Neural crest cell (in vitro differentiated cells): ENCODE measurements at regions not wholly inside any gene's neighbourhood (a gene's known extent, or its start where the extent isn't known, plus 50 kb on each side); places are given as distances from the start of the nearest gene placed in this dataset.
A peak's percentile ranks its signal among the peaks of the same experiment; 100 is the strongest.

Experiments
- DNase-seq: peaks from one replicate; pipeline ENCODE4 v3.0.0; 2021; ENCODE audit warnings: low read depth, mixed read lengths, low spot score
- H3K27ac Mint-ChIP-seq: one replicate; pipeline ENCODE4 v1.8.0; 2021; ENCODE audit warnings: mild to moderate bottlenecking, mixed read lengths; ENCODE audit not compliant: unreplicated experiment
- H3K27me3 Mint-ChIP-seq: 2 replicates; pipeline ENCODE4 v1.8.0; 2021; ENCODE audit warnings: low read depth, mild to moderate bottlenecking, mixed read lengths
- H3K36me3 Mint-ChIP-seq: 2 replicates; pipeline ENCODE4 v1.8.0; 2021; ENCODE audit warnings: low read depth, mild to moderate bottlenecking, mixed read lengths
- H3K4me1 Mint-ChIP-seq: 2 replicates; pipeline ENCODE4 v1.8.0; 2021; ENCODE audit warnings: mixed read lengths
- H3K4me3 Mint-ChIP-seq: one replicate; pipeline ENCODE4 v1.8.0; 2021; ENCODE audit warnings: mild to moderate bottlenecking, mixed read lengths
- H3K9me3 Mint-ChIP-seq: 2 replicates; pipeline ENCODE4 v1.8.0; 2021; ENCODE audit warnings: mixed read lengths
- CTCF ChIP-seq: fragments of 200-600 bp; sonication (generic); conservative IDR thresholded peaks from 2 replicates; pipeline ENCODE4 v1.5.0; 2021; ENCODE audit warnings: antibody characterized with exemption, mild to moderate bottlenecking

- no peaks in the 10 kb centered on the region for H3K4me1 Mint-ChIP-seq
- peaks cover 45% of the 10 kb centered on the region for H3K36me3 Mint-ChIP-seq
- peaks cover 35% of the 10 kb centered on the region for H3K9me3 Mint-ChIP-seq
- DNase-seq: no peak
- H3K4me3 Mint-ChIP-seq: no peak overlapping the region
- H3K27me3 Mint-ChIP-seq: no peaks in the 10 kb centered on the region
- no peak overlapping the region for H3K27ac Mint-ChIP-seq
- TF ChIP-seq CTCF: no peak
These were observed 591.2 kb upstream of the POU3F3 start for GRCh38 chr2:104262714-104263113.

GRCh38 chr2:104279646-104280045, 574.3 kb upstream of the POU3F3 start:
- DNase-seq: no peak
- Mint-ChIP-seq H3K4me3 (no peak overlapping the region), H3K4me1 (no peaks in the 10 kb centered on the region), H3K9me3 (peaks cover 3% of the 10 kb centered on the region), H3K36me3 (no peaks in the 10 kb centered on the region), H3K27me3 (no peaks in the 10 kb centered on the region), H3K27ac (no peak overlapping the region)
- no peak for TF ChIP-seq CTCF

GRCh38 chr2:104280216-104280615, 573.7 kb upstream of the POU3F3 start:
- peaks cover 3% of the 10 kb centered on the region for H3K9me3 Mint-ChIP-seq
- H3K4me1 Mint-ChIP-seq: no peaks in the 10 kb centered on the region
- no peaks in the 10 kb centered on the region for H3K27me3 Mint-ChIP-seq
- no peak overlapping the region for H3K4me3 Mint-ChIP-seq
- TF ChIP-seq CTCF: no peak
- no peak overlapping the region for H3K27ac Mint-ChIP-seq
- DNase-seq: no peak
- no peaks in the 10 kb centered on the region for H3K36me3 Mint-ChIP-seq

- peak overlapping the region; percentile 76 for H3K27ac Mint-ChIP-seq
- H3K9me3 Mint-ChIP-seq: peaks cover 3% of the 10 kb centered on the region
- no peak overlapping the region for H3K4me3 Mint-ChIP-seq
- no peak for TF ChIP-seq CTCF
- H3K36me3 Mint-ChIP-seq: no peaks in the 10 kb centered on the region
- no peaks in the 10 kb centered on the region for H3K27me3 Mint-ChIP-seq
- peaks cover 10% of the 10 kb centered on the region for H3K4me1 Mint-ChIP-seq
- DNase-seq: no peak
These were observed 567.1 kb upstream of the POU3F3 start for GRCh38 chr2:104286841-104287240.

- Mint-ChIP-seq H3K9me3 (peaks cover 7% of the 10 kb centered on the region), H3K36me3 (no peaks in the 10 kb centered on the region), H3K4me1 (peaks cover 10% of the 10 kb centered on the region), H3K27me3 (no peaks in the 10 kb centered on the region), H3K27ac (no peak overlapping the region), H3K4me3 (no peak overlapping the region)
- TF ChIP-seq CTCF: no peak
- no peak for DNase-seq
These were observed 564.0 kb upstream of the POU3F3 start for GRCh38 chr2:104289651-104290565.
